GM18499 (cell line): ENCODE measurements at regions not wholly inside any gene's neighbourhood (a gene's known extent, or its start where the extent isn't known, plus 50 kb on each side); places are given as distances from the start of the nearest gene placed in this dataset.

Source experiments
- ATAC-seq: cut with Tn5 transposase; IDR thresholded peaks from one replicate; pipeline ENCODE4 v1.9.1; 2021; ENCODE audit warnings: moderate number of reproducible peaks; ENCODE audit not compliant: insufficient read depth, unreplicated experiment

DNA sequence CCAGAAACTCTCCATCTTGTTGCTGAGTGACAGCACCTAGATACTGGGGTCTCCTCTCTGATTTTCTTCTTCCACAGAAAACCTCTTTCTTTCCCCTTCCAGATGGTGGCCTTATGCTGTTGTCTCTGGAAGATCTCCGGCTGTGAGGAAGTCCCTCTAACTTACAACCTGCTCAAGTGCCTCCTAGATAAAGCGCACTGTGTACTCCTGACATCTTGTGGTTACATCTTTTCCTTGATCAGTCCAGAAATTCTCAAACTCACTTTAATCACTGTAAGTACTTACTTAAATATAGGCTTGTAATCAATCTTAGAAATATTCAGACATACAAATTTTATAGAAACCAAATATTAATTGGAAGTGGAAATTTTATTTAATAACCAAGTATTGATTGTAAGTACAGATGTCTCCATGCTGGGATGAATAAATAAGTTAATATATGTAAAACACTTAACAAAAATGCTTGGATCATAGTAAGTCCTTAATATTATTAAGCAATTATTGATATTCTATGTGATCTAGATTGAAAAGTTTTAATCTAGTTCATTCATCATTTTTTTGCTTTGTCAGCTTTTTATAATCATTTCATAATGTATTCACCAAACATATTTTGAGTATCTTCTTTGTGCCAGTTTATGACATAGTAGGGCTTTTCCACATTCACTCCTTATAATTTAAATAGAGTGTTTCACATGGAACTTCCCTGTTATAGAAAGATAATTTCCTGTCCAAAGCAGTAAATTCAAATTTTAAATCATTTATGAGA is 1381.4 kb upstream of the CDH6 start:
- no peak for ATAC-seq

- no peak for ATAC-seq
These were observed 1387.7 kb upstream of the CDH6 start for GRCh38 chr5:29805804-29806203.

GRCh38 chr5:29800752-29801151 is 1392.7 kb upstream of the CDH6 start:
- no peak for ATAC-seq

DNA sequence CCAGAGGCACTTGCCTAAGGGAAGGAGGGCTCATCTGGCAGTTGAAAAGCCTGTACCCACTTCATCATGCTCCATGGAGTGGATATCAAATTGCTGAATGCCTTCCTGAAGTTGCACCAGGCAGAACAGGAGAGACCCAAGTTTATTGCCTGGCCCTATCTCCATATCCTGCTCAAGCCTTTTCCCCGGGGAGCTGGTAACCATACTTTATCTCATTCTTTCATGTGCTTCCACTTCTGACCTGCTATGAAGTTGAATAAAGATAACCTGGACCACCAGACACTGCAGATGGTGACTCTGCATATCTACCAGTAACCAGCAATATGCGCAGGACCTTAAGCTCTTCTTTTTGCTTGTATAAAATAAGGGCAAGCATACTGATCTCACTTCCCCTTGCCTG is 1397.5 kb upstream of the CDH6 start:
- no peak for ATAC-seq

GRCh38 chr5:29795096-29795652 is 1398.3 kb upstream of the CDH6 start:
- no peak for ATAC-seq

- no peak for ATAC-seq
These were observed 1399.2 kb upstream of the CDH6 start for GRCh38 chr5:29794141-29794787.

- ATAC-seq = no peak
These were observed 1403.2 kb upstream of the CDH6 start for GRCh38 chr5:29790281-29790680.

DNA sequence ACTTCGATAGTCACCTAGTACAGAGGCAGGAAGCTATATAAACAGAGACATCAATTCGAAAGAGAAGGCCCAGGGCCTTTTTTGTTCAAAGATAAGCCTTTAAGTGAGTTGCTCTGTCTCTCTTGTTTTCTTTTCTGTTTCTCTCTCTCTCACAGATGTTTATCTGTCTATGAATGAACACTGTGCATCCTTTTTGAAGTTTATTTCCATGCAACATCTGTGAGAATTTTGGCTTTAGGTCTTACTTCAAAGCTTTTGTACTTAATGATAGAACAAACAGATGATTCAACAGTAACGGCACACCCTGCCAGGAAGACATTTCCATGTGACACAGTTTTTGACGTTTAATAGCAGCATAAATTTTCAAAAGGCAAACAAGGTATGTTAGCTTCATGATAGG is 1413.1 kb upstream of the CDH6 start:
- no peak for ATAC-seq

- ATAC-seq = no peak
These were observed 1414.3 kb upstream of the CDH6 start for GRCh38 chr5:29779141-29779540.

DNA sequence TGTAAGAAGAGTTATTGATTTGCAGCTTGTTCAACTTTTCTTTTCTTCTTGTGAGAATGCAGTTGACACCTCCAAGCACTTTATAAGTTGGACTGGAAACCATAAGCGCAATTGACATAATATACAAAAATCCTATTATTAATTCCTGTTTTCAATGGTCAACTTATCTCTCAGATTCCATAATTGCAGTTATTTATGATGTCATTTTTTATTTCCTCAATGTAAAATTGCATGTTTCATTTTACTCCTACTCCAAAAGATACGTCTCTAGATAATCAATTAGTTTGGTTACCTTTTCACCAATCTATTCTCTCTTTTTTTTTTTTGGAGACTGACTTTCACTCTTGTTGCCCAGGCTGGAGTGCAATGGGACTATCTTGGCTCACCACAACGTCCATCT is 1416.1 kb upstream of the CDH6 start:
- no peak for ATAC-seq

DNA sequence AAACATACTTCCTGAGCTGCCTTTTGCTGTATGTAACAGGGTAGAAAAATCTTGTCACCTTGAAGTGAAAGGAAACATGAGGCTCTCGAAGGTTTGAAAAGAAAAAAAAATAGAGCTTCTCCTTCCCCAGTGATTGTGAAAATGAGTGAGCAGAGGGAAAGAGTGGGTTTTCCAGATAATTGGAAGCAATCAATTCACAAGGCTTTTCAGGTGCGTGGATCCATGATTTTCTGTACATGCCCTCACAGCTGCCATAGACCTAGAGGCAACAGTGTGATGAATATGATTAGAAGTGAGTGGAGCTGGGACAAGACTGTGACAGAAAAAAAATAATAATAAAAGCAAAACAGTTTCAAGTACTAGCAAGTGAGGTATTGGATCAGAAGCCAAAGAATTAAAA is 1422.5 kb upstream of the CDH6 start:
- no peak for ATAC-seq

DNA sequence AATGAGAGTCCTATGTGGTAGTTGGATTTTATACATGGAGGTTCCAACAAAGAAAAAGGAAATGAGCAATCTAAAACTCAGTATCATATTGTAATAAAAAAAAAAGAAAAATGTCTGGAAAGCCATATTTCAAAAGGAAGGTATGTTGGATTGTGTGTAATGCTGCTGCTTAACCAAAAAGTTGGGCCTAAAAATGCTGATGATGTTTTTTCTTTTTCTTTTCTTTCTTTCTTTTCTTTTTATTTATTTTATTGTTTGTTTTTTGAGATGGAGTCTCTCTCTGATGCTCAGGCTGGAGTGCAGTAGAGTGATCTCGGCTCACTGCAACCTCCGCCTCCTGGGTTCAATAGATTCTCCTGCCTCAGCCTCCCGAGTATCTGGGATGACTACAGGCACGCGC is 1424.0 kb upstream of the CDH6 start:
- no peak for ATAC-seq

- ATAC-seq = no peak
These were observed 1434.5 kb upstream of the CDH6 start for GRCh38 chr5:29758986-29759421.

GRCh38 chr5:29750453-29750852 is 1443.0 kb upstream of the CDH6 start:
- ATAC-seq = no peak

GRCh38 chr5:29744618-29745017 is 1448.9 kb upstream of the CDH6 start:
- no peak for ATAC-seq

DNA sequence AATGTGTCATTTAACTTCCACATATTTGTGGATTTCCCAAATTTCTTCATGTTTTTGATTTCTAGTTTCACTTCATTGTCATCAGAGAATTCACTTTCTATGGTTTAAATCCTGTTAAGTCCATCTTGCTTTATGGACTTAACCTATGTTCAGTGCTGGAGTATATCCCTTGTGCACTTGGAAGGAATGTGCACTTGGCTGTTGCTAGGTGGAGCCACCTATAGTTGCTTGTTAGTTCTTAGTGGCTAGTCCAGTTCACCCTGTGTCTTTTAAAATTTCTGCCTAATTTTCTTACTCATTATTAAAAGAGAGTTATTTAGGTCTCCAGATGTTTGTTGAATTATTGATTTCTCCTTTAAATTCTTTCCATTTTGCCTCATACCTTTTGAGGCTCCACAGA is 1472.5 kb upstream of the CDH6 start:
- ATAC-seq = no peak

- no peak for ATAC-seq
These were observed 1474.3 kb upstream of the CDH6 start for GRCh38 chr5:29719171-29719570.

GRCh38 chr5:29715167-29715566 is 1478.3 kb upstream of the CDH6 start:
- ATAC-seq = no peak

DNA sequence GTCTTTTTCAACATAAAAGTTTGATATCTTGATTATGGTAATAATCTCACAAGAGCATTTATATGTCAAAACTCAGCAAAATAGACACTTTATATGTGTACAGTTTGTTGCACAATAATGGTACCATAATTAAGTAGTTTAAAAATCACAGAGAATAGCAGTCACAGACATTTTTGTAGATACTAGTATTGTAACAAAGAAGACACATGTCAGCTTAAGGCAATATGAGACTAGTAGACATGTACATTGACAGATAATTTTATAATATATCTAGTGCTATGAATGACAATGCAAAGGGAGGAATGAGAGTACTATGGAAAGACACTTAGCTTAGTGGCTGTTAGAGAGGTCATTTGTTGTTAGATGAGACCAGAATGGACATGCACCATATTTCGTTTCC is 1490.6 kb upstream of the CDH6 start:
- no peak for ATAC-seq

GRCh38 chr5:29701600-29701999 is 1491.9 kb upstream of the CDH6 start:
- ATAC-seq = no peak

GRCh38 chr5:29697785-29698414 is 1495.6 kb upstream of the CDH6 start:
- no peak for ATAC-seq
